Islet of Langerhans (tissue), 1 donor: ENCODE measurements at regions not wholly inside any gene's neighbourhood (a gene's known extent, or its start where the extent isn't known, plus 50 kb on each side); places are given as distances from the start of the nearest gene placed in this dataset.
A peak's percentile ranks its signal among the peaks of the same experiment; 100 is the strongest.

Source experiments
- FAIRE-seq: peaks from one replicate; lab custom pipeline; 2011; peaks lifted over from hg19 to GRCh38; lab: Jason Lieb, UNC

DNA sequence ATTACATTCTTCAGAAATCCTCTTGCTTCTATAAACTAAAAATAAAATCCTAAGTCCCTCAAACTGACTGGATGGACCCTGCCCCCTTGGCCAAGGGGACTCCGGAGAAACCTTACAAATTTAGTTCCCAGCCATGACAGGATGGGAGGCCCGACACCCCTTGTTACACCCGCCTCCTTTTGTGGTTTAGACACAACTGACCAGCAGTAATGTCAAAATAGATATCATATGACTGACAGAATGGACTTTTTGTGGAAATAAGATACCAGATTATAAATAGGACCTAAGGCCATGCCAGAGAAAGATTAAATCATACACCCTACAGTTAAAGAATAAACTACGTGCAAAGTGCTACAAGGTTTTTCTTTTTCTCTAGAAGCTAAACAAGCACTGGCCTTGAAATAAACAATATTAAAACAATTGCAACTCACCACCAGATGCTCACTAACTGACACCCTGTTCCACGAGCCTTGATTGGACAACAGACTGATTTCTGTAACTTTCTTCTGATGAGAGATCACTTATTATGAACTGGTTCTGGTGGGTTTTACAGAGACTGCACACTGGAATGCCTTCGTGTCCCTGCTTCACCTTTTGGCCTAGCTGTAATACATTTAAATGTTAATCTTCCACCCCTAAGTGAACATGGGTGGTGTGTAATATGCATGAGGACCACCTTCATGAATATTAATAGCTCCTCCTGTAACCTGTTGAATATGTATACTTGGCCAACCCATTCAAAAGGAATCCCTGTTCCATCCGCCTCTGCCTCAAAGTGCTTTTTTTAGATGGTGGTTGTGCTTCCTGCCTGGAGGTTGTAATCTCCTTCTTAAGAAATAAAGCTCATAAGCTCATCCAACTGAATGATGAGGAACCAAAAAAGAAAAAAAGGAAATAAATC is 99.6 kb downstream of the ODF2L start:
- no peak for FAIRE-seq

DNA sequence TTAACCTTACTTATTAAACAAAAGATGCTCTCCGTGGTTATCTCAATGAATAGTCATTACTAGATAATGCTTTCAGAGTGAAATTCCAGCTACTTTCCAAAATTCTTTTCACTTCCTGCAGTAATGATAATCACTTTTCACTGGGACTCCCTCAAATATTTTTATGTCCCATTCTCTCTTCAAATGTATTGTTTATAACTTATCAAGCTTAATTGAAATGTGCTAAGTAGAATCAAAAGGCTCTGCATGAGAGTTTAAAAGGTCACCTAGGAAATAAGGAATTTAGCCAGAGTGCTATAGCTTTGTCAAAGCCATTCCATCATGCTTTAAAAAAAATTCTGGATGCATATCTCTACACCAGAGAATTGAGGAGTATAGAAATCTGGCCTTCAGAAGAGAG is 106.4 kb downstream of the ODF2L start:
- FAIRE-seq = no peak

DNA sequence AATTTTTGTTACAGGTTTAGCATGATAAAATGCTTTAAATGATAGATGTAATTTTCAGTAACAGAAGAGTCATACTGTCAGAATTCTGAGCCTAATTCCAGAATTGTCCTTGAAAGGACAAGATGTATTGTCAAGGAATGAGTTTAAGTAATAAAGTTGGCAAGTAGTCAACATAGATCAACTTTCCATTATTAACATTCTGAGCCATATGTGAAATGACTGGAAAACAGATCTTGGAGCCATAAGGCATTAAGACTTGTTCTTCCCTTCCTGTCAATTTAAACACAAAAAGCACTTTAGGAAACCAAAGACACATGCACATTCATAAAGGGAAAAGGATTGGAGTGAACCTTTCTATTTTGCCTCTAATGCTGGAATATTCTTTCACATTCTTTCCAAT is 107.0 kb downstream of the ODF2L start:
- FAIRE-seq = no peak

DNA sequence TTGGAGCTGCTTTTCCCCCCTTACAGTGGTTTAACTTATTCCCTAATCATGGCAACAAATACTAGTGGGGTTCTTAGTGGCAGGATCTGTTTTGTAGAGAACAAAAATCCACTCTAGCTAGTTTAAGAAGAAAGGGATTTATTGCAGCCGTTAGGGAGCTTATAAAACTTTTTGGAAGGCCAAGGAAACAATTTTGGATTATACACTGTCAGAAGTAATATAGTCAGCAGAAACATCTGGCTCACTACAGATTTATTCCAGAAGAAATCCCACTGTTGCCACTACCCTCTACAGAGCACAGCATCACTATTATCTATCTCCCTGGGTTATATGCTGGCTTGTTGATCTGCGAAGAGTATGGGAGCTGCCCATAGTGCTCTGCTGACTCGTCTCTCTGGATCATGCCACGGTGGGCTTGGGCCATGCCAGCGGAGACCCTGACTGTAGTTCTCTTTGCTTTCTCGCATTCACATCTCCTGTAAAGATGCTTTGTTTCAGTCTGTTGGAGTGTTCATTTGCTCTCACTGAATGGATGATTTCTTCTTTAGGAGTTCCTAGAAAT is 107.5 kb downstream of the ODF2L start:
- FAIRE-seq = no peak

DNA sequence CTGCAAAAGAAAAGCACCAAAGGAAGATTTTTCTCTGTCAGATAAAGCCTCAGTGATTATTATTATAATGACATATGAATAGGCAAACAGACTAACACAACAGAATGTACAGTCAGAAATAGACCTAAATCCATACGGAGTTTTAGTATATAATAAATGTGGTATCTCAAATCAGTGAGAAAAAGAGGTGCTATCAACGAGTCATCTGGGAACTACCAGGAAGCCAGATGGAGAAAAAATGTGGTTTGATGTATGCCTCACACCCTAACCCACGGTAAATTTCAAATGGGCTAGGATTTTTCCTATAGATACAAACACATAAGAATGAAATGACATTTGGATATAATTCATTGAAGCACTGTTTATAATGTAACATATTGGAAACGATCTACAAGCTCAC is 110.3 kb downstream of the ODF2L start:
- FAIRE-seq = no peak

DNA sequence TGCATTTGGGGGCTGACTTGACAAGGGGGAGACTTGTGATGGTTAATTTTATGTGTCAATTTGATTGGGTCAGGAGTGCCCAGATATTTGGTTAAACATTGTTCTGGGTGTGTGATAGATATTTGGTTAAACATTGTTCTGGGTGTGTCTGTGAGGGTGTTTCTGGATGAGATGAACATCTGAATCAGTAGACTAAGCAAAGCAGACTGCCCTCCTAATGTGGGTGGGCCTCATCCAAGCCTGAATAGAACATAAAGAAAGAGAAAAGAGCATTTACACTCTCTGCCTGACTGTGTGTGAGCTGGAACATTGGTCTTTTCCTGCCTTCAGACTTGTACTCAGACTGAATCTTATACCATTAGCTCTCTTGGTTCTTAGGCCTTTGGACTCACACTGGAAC is 113.5 kb downstream of the ODF2L start:
- no peak for FAIRE-seq

DNA sequence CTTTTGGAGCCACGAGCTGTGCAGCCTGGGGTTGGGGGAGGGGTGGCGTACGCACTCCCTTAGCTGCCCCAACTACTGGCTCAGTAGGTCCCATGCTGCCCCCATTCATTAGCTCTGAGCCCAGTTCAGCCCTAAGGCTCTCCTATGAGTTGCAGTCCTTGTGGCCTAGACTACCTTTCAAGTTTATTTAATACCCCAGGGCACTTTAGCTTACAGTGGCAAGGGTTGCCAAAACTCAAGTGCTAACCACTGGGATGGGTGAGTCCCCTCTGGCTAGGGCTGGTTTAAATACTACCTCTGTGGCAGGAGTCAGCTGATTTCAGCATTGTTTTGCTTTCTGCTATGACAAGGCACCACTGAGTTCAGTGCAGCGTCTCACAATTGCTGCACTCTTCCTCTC is 118.2 kb downstream of the ODF2L start:
- no peak for FAIRE-seq

DNA sequence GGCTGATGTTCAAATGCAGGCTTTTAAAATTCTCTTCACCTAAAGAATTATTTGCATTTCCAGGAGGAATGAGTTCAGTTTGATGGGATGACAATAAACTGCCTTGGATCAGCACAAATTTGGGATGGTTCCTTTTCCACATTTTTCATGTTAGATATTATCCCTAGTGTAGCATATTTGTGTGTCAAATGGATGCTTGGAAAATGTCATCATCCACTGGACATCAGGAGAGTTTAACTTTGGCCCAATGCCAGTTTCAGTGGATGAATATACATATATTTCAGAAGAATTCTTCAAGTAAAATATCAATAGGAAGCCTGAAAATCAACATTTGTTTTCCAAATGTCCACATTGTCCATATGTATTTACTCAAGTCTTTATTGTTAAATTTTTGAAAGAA is 116.5 kb upstream of the COL24A1 start:
- FAIRE-seq = no peak

DNA sequence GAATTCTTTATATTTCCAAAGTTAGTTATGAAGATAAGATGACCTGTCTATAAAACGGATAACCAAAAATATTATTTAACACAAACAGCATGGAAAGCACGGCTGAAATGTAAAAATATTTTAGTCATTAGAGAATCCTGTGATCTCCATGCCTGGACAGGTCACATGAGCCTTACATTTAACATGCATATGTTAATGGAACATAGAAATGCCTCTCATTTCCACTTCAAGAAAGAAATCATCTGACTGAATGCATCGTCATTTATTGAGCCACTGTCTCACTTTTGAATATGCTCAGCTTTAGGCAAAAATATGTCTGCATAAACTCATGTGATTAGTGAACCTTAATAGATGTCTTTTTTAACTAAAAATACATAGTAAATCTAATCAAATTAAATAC is 115.5 kb upstream of the COL24A1 start:
- no peak for FAIRE-seq

DNA sequence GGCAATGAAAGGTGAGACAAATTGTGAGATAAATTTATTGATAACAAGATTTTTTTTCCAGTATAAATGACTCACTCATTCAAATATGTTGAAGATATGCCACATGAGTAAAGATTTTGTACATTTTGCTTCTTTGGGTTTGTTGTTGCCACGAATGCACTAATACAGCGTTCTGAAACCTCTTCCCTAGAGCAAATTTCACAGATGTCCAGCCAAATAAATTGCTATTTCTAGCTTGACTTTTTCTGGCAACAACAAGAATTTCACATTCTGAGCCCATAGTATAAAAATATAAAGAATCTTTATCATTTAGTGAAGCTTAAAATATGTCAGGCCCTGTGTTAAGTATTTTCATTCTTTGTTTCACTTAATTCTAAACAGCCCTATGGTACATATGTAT is 114.5 kb upstream of the COL24A1 start:
- FAIRE-seq = no peak

DNA sequence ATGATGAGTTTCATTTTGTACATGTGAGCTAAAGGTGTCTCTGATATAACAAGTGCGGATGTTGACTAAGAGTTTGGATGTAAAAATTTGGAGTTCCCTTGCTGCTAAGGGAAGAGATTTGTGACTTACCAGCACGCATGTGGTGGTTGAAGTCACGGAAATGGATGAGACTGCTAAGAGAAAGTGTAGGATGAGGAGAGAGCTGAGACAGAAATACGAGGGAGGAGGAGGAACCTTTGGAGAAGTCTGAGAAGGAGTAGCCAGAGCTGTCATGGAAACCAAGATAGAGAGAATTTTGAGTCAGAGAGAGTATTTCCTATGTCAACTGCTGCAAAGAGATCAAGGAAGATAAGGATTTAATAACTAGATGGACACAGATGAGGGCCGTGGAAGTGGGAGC is 106.5 kb upstream of the COL24A1 start:
- FAIRE-seq = no peak

DNA sequence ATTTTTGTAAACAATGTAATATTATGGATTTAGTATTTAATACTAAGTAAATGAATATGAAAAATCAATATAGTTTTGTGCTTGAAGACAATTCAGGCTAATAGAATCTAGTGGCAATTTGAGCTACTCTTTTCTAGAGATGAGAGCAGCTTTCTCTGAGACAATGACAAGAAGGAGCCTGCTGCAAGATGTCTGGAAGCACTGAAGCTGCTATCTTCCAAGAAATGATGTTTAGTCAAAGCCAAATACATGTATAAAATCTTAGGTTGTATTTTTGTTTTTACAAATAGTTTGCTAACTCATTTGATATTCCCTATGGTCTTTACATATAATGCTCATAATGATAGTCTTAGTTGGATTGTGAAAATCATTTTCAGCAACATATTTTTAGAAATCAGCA is 103.9 kb upstream of the COL24A1 start:
- no peak for FAIRE-seq

DNA sequence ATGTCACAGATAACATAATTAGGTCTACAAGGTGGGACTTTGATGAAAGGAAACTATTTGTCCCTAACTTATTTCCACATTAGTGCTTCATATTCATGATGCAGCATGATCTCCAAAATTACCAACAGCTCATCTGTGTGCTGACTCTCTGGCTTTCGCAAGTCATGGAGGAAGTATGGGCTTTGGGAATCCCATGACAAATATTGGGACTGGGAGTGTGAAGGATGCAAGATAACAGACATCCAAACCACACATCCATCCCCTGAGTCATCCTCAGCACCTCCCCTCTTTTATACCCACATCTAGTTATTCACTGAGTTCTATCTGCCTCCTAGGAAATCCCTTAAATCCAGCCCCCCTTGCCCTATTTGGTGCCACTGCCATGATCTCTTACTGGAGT is 102.8 kb upstream of the COL24A1 start:
- no peak for FAIRE-seq

DNA sequence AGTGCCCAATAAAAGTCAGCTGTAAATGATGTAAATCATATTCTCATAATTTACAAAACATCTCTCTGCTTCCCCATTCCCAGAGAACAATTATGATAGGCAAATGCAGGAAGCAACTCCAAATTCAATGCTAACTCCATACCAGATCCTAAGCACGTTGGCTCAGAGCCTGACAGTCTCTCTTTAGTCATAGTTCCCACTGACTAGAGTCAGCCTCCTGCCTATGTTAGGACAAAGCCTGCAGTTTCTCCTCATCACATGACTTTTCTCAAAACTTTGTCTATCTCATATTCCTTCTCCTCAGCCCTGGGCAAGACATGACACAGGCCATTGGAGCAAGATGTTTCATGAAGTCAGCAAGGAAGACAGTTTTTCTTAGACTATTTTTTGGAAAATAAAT is 101.5 kb upstream of the COL24A1 start:
- no peak for FAIRE-seq

DNA sequence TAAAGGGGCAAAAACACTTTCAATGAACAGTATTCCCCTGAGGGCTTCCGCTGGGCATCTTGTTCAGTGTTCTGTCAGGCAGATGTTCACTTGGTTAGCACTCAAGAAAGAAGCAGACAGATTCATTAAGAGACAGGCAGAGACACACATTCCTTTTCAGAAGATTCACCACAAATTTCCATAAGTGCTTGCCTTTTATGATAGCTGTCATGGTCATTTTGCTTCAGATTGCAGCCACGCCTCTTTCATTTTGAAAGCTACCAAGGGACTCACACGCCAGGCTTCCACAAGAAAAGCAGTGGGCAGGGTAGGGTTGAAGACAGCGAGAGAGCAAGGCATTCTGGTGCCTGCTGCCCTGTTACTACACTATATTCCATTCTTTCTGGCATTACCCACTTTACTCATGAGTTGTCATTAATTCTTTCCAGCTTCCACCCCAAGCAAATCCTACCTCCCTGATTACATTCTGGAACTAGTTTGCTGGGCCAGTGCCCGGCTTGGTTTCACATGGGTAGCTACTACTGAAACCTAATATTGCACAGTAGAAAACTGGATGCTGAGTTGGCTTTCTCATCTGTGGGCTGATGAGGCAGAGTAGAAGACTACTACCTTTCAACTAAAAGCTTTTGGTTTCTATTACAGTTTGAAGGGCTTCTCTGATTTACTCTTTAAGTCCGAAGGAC is 91.2 kb upstream of the COL24A1 start:
- no peak for FAIRE-seq

DNA sequence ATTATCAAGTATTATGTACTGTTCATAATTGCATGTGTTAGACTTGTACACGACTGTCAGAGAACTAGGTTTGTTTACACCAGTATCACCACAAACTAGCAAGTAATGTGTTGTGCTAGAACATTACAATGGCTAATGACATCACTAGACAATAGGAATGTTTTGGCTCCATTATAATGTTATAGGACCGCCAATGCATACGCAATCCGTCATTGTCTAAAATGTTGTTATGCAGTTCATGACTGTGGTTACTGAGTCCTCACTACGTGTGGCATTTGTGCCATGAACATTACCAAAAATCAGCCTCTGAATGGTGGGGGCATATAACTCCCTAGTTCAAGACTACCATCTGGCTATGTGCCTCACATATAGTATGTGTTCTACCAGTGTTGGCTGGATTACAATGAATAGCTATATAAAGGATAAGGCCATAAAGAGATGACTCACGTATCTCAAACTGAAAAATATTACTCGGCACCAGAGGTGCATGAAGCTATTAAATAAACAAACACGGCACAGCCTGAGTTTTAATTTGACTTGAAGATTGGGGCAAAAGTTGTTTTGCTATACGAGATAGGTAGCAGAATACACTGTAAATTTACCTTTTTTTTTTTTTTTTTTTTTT is 89.1 kb upstream of the COL24A1 start:
- FAIRE-seq = no peak

DNA sequence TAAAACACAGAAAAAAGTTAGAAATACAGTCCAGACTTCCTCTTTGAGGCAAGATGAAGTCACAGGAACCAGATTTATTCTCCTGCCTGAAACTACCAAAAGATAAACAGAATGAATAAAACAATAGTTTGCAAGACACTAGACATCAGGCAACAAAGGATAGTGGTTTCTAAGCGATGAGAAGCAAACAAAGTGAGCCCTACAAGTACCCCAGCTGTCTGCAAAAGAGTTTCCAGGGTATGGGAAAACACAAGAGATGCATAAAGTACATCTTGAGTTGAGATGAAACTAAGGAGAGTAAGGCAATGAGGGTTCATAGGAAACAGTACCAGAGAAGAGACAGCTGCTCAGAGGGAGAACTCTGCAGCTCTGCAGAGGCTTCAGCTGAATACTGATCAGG is 83.3 kb upstream of the COL24A1 start:
- FAIRE-seq = no peak

DNA sequence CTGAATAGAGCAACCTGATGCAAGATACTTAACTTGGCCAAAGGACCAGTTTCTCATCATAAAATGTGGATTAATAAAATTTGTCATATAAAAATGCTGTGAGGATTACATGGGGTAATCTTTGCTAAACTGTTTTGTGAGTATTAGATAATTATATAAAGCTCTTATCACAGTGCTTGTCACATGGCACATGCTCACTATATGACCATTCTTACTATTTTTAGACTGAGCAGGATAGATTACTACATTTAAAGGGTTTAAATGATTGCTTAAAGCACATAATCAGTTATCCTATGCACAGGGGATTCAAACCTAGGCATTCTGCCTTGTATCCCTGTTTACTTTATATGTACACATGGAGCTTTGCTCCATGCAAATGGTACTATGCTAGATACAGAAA is 82.9 kb upstream of the COL24A1 start:
- FAIRE-seq = no peak

DNA sequence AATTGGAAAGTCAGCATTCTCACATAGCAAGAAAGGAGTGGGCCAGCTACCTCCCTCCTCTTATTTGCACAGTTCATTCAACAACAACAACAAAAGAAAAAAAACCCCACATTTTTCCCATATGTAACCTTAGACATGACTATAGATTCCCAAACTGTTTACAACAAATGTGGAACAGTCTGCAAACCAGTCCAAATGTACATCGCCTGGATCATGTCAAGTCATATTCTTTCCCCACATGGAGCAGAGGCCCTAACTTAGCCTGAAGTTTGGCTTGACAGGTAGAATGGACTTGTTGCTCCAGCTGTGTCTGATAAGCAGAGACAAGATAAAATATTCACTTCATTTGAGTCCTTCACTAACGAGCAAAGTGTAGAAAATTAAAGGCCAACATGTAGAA is 81.7 kb upstream of the COL24A1 start:
- no peak for FAIRE-seq

DNA sequence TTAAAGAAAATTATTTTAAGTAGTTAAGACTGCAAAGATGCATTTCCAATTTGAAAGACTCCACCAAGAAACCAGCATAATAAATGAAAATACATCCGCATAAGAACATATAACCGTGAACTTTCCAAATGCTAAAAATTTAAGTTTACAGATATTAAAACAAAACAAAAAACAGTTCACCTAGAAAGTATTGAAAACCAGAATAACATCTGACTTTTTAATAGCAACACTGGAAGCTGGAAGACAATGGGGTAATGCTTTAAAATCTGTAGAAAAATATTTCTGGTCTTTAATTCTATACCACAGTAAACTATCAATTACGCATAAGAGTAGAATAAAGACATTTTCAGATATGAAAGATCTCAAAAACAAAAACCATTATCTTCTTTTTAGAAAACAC is 79.3 kb upstream of the COL24A1 start:
- peak; percentile 21 for FAIRE-seq

DNA sequence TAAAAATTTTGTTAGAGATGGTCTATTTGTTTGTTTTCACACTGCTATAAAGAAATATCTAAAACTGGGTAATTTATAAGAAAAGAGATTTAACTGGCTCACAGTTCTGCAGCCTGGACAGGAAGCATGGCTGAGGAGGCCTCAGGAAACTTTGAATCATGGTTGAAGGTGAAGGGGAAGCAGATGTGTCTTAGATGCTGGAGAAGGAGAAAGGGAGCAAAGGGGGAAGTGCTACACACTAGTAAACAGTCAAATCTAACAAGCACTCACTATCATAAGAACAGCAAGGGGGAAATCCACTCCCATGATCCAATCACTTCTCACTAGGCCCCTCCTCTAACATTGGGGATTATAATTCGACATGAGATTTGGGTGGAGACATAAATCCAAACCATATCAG is 76.8 kb upstream of the COL24A1 start:
- FAIRE-seq = no peak

DNA sequence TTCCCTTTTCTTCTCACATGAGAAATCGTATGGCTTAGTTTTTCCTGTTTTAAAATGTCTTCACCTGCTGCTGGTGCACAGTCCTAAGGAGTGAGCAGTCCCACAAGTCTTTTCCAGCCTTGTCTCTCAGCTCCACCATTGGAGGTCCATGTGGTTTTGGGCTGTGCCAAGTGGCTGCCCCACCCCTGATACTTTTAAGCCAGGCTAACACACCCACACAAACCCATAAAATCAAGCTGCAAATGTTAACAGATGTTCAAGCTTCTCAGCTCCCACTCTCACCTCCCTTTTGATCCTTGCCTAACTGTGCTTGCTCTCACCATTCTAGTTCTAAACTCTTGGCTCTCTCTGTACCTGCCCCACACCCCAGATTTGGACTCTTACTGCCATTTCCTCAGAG is 74.5 kb upstream of the COL24A1 start:
- FAIRE-seq = no peak

DNA sequence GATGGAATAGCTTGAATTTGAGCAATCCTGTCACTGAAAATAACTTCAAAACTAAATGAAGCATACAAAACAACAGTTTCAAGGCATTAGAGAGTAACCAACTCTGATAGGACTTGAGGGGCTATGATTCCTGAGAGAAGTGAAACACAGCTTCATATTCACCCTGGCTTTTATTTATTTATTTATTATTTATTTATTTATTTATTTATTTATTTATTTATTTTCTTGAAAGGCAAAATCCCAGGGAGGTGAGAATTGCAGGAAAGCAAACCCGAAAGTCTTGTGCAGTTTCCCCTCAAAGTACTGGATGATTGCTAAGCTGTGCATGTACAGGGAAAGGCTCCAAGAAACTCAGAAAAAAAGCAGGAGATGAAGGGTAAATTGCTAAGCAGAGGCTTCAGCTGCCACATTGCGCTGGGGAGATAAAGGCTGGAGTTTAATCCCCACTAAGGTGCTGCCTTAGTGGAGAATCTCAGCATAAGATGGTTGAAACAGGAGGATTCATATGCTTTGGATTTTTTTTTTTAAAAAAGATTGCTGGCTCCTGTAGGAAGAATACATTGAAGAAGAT is 72.9 kb upstream of the COL24A1 start:
- no peak for FAIRE-seq
